NCI-H128 (cell line): ENCODE measurements at regions not wholly inside any gene's neighbourhood (a gene's known extent, or its start where the extent isn't known, plus 50 kb on each side); places are given as distances from the start of the nearest gene placed in this dataset.
A peak's percentile ranks its signal among the peaks of the same experiment; 100 is the strongest.
"Not testable (repeated sequence)": the region's sequence is repeated elsewhere in the genome, so short reads cannot be mapped to it uniquely, and the experiment has no call there.

Source experiments
- DNase-seq: peaks from one replicate; lab custom pipeline; 2025; ENCODE audit not compliant: unreplicated experiment; lab: John Stamatoyannopoulos, UW

DNA sequence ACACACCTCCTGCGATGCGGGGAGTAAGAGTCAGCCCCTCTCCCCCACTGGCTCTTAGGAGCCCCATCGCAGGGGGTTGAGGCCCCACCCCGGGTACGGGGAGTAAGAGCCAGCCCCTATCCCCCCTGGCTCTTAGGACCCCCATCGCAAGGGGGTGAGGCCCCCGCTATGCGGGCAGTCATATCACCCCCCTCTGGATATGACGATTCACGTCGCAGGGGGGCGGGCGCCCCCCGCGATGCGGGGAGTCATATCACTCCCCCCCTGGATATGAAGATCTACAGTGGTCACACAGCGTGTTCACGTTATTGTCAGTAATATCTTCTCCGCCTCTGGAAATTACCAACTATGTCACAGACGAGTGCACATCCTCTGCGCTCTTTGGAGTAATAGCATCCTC lies 61.1 kb downstream of the DEFB131A start:
- DNase-seq = not testable (repeated sequence)

DNA sequence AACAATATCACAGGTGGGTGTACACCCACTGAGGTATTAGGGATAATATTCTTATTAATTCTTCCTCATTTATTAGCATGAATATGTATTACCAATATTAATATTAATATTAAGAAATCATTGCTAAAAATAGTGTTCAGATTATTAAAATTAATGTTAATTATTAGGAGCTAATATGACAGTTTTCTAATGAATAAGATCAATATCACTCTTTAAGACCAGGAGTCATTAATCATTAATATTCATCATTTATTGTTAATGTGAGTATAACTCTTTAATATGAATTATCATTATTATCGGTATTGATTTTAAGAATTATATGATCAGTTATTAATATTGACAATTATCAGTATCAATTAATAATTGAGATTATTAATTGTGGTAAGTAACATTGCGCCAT lies 62.5 kb downstream of the DEFB131A start:
- not testable (repeated sequence) for DNase-seq

DNA sequence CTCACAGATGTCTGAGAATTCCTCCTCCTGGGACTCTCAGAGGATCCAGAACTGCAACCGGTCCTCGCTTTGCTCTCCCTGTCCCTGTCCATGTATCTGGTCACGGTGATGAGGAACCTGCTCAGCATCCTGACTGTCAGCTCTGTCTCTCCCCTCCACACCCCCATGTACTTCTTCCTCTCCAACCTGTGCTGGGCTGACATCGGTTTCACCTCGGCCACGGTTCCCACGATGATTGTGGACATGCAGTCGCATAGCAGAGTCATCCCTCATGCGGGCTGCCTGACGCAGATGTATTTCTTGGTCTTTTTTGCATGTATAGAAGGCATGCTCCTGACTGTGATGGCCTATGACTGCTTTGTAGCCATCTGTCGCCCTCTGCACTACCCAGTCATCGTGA lies 68.7 kb downstream of the DEFB131A start:
- DNase-seq = not testable (repeated sequence)

DNA sequence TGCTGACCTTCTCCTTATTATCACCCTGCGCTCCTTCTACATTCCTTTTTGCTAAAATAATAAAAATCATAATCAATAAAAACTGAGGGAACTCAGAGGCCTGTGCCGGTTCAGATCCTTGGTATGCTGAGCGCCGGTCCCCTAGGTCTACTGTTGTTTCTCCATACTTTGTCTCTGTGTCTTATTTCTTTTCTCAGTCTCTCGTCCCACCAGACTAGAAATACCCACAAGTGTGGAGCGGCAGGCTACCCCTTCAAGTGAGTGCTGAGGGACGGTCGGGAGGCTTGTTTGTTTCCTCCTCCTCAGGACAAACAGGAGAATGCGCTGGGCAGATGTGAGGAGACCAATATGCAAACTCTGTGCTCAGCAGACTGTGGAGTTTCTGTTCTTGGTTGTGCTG lies 75.4 kb downstream of the DEFB131A start:
- DNase-seq = not testable (repeated sequence)

DNA sequence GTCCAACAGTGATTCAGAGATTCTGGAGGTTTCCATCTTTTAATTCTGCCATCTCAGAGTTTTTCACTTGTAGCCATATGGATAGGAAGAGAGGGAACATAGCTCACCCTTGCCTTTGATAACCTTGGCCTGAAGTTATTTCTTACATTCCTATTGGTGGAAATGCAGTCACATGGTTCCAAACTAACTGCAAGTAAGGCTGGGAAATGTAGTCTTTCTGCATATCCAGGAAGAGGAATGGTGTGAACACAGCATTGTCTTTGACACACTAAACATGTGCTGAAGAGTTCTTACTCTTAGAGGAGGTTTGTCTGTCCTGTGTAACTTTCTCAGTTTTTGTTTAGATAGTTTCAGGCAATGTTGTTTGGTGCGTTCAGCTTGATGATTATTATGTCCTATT lies 78.7 kb downstream of the DEFB131A start:
- DNase-seq = not testable (repeated sequence)

DNA sequence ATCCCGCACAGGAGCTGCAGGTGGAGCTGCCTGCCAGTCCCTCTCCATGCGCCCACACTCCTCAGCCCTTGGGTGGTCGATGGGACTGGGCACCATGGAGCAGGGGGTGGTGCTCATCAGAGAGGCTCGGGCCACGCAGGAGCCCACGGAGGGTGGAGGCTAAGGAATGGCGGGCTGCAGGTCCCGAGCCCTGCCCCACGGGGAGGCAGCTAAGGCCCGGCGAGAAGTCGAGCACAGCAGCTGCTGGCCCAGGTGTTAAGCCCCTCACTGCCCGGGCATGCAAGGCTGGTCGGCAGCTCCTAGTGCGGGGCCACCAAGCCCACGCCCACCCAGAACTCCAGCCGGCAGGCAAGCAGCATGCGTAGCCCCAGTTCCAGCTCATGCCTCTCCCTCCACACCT lies 80.2 kb downstream of the DEFB131A start:
- not testable (repeated sequence) for DNase-seq

DNA sequence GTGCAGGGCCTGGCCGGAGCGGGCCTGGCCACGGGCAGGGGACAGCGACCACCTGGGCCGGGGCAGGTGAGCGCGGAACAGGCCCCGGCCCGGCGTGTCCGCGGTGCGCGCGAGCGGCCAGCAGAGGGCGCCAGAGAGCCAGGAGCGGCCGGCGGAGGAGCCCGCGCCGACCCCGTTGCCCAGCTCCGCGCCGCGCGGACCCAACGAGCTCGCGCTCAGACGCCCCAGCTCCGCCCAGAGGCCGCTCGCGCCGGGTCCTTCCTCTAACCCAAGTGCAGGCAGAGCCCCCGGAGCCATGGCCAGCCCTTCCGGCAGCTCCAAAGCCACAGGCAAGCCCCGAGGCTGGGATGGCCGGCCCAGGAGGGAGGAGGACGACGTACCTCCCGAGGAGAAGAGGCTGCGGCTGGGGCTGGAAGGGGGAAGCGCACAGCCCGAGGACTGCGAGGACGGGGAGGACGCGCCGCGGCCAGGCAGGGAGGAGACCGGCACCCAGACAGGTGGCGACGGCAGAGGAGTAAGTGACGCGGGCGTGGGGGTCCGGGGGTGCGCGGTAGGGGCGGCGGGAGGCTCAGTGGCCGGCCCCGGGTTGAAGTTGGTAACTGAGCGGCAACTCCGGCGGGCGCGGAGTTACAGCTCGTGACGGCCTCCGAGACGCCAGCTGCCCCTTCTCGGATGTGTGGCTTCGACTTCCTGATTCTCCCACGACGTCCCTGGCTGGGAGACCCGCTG lies 88.1 kb downstream of the DEFB131A start:
- peak; percentile 2 for DNase-seq

DNA sequence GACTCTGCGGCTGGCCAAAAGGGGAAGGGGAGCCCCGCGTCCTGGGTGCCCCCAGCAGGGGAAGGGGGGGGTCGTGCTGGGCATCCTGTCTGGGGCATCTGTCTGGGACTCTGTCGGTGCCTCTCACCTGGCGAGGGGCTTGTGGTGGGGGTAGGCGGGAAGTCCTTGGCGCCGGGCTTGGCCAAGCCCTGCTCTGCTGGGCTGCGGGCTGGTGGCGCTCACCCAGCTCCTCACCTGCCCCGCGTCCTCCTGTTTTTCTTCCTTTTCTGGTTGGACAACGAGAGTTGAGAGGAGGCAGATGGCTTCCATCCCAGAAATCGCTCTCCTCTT lies 88.6 kb downstream of the DEFB131A start:
- DNase-seq = not testable (repeated sequence)

DNA sequence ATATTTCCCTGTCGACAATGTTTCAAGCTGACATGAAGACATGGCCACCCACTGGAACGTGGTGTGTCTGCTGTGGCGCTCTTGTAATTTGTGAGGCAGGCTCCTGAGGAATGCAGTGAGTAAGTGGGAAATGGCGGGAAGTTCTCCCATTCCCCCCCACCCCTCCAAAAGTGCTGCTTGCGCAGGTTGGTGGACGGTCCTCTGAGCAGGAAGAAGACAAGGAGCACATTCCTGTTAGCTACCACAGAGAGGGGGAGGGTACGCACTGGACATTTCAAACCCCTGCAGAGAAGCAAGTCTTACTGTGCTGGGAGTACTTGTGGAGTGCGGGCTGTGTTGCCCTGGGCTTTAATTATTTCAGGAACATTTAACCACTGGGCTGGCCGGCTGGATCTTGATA lies 92.9 kb downstream of the DEFB131A start:
- DNase-seq = not testable (repeated sequence)

DNA sequence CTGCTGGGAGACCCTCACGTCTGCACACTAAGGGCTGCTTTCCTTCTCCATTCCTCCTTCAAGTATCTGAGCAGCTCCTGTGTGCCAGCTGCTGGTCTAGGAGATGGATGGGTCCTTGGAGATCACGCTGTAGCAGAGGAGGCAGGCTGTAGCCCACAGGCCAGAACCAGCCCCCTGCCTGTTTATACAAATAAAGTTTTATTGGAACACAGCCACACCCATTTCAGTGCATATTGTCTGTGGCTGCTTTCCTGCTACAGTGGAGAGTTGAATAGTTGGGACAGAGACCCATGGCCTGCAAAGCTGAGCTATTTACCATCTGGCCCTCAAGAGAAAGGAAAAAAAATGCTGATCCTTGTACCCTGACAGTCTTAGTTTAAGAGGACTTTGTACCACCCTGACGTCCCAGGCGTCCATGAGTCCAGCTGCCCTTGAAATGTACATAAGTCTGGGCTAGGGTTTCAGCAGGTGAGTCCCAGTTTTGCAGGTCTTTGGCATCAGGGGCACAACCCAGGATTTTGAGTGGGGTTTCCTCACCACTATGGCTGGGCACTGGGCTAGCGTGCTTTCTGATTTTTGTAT lies 95.8 kb downstream of the DEFB131A start:
- not testable (repeated sequence) for DNase-seq

DNA sequence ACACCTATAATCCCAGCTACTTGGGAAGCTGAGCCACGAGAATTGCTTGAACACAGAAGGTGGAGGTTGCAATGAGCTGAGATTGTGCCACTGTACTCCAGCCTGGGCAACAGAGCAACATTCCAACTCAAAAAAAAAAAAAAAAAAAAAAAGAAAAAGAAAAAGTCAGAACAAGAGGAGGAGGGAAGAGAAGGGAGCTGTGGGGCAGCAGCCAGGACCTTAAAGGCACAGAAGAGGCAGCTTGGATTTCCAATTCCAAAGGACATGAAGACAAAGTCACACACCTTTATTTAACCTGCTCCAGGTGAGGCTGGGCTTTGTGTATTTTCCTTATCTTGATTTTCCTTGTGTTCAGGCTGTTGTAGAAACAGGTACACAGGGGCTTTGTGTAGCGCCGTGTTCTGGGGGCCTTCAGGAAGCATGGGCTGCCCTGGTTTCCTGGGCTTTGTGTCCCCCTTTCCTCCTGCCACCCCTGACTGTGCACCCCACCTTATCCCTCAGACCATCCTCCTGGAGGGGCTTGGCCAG lies 97.2 kb downstream of the DEFB131A start:
- DNase-seq = not testable (repeated sequence)

DNA sequence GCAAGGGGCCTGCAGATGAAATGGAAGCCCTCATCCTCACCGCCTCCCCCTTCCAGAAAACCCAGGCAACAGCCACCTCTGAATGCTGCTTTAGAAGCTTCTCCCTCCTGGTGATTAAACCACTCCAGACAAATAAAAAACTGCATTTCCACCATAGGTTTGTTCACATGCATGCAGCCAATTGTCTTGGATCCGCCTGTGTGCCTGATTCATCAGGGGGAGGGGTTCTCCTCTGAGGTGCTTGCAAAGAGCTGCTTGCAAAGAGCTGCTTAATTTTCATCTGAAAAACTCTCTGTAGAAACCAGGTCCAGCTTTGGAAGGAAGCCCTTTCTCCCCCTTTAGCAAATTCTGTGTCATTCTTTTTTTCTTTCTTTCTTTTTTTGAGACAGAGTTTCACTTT lies 100.6 kb downstream of the DEFB131A start:
- not testable (repeated sequence) for DNase-seq

DNA sequence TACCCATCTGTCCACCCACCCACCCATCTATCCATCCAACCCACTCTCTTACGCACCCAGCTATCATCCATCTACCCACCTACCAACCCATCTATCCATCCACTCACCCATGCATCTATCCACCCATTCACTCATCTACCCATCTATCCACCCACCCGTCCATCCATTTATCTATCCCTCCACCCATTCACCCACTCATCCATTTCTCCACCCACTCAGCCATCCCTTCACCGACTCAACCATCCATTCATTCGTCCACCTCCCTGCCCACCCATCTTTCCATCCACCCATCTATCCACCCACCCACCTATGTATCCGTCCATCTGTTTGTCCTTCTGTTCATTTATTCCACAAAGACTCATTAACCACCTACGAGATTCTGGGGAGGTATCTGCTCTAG lies 103.3 kb downstream of the DEFB131A start:
- DNase-seq = not testable (repeated sequence)

DNA sequence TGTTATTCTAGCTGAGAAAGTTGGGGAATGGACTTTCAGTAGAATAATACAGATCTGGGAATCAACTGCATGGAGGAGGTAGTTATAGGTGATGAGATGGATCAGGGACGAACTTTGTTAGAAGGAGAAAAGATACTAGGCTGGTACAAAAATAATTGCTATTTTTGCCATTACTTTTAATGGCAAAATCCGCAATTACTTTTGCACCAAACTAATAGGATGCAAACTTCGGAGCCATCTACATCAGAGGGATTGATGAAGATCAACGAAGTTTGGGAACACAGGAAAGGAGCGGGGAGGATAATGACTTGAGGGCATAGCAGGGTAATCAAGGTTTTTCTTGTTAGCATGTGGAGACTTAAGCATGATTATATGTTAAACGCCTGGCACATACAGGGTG lies 111.9 kb downstream of the DEFB131A start:
- not testable (repeated sequence) for DNase-seq

DNA sequence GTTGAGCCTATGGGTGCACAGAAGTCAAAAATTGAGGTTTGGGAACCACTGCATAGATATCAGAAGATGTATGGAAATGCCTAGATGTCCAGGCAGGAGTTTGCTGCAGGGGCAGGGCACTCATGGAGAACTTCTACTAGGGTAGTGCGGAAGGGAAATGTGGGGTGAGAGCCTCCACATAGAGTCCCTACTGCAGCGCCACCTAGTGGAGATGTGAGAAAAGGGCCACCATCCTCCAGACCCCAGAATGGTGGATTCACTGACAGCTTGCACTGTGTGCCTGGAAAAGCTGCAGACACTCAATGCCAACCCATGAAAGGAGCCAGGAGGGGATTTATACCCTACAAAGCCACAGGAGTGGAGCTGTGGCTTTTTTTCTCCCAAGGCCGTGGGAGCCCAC lies 133.7 kb downstream of the DEFB131A start:
- not testable (repeated sequence) for DNase-seq

DNA sequence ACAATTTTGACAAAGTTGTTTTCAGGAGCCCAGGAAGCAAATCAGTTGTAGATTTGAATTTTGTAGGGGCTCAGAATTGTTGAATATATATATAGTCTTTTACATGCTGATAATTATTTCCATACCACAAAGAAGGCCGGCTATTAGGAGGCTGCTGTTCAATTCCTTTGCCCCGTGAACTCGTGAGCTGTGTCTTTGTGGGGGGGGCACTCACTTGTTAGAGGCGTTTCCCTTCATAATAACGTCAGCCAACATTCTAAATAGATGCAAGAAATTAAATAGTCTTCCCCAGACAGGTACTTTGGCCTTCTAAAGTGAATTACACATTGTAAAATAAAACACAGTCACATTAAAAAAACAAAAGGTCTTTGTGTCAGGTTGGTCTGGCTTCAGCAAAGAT lies 138.7 kb downstream of the DEFB131A start:
- DNase-seq = not testable (repeated sequence)

DNA sequence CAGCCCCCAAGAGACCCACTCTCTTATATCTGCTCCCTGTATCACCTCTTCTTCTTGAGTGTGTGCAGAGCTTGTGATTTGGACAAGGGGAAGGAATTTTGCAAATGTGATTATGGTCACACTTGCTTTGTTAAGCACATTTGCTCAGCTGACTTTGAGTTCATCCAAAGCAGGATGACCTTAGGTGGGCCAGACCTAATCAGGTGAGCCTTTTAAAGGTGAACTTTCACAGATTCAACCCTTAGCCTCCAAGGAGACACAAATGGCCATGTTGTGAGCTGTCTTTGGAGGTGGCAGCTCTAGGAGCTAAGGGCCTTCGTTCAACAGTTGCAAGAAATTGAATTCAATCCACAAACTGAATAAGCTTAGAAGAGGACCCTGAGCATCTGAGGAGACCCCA lies 147.8 kb downstream of the DEFB131A start:
- no peak for DNase-seq

DNA sequence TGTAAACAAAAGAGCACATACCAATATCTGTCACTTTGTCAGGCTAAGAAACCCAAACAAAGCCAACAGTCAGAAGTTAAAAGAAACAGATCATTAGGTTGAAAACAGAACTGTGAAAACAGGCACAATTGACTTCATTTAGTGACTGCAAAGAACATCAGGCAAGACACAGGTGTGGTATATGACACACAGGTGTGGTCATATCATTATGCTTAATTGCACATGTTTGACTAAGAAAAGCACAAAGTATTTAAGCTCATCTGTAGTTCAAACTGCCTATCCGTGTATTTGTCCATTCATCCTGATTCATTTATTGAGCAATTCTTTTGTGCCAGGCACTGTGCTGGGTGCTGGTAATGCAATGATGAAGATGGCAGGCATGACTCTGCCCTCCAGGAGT lies 150.7 kb downstream of the DEFB131A start:
- no peak for DNase-seq

DNA sequence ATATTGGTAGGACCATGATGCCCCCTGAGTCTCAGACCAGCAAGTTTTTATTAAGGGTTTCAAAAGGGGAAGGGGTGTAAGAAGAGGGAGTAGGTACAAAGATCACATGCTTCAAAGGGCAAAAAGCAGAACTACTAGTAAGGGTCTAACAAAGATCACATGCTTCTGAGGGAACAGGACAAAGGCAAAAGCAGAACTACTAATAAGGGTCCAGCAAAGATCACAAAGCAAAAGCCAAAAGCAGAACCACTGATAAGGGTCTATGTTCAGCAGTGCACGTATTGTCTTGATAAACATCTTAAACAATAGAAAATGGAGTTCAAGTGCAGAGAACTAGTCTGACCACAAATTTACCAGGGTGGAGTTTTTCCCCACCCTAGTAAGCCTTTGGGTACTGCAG lies 151.3 kb downstream of the DEFB131A start:
- not testable (repeated sequence) for DNase-seq

DNA sequence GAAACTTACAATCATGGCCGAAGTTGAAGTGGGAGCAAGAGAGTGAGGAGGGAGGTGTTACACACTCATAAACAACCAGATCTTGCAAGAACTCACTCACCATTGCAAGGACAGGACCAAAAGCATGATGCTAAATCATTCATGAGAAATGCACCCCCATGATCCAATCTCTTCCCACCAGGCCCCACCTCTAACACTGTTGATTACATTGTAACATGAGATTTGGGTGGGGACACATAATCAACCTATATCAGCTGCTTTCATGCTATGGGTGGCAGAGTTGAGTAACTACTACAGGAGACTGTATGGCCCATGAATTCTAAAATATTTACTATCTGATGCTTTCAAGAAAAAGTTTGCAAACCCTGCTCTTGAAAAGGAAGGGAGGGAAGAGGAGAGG lies 155.1 kb downstream of the DEFB131A start:
- no peak for DNase-seq

DNA sequence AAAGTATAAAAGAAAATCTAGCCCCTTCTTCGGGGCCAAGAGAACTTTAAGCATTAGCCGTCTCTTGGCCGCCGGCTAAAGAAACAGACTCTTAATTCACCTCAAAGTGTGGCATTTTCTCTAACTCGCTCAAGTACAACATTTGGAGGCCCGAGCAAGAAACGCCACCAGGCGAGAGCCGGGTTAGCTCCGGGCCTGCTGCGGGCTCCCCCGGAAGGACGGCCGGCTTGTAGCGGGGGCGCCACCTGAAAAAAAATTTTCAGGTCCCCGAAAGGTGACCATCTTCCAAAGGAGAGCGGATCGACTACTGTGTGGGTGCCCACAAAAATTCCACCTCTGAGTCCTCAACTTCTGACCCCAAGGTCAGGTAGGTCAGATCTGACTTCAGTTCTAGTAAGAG lies 156.0 kb downstream of the DEFB131A start:
- DNase-seq = no peak

DNA sequence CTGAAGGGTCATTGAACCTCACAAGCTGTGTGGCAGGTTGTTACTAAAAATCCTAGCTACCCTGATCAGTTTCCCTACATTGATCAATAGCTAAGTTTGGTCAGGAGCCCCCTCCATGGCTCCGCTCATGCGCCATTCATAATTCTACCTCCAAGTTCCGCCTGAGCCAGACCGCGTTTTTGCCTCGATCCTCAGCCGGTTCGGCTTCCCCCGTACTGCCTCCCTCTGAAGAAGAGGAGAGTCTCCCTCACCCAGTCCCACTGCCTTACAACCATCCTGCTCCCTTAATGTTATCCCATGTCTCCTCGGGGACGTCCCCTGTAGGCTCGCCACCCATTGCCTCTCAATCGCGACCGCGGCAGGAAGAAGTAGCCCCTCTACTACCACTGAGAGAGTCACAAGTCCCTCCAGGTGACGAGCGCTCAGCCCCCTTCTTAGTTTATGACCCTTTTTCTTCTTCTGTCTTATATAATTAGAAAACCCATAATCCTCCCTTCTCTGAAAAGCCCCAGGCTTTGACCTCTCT lies 158.2 kb downstream of the DEFB131A start:
- no peak for DNase-seq
